LoVo (cell line): ENCODE measurements at regions not wholly inside any gene's neighbourhood (a gene's known extent, or its start where the extent isn't known, plus 50 kb on each side); places are given as distances from the start of the nearest gene placed in this dataset.

ENCODE experiments used
- DNase-seq: peaks from one replicate; pipeline ENCODE4 v3.0.0-alpha.2; 2016; ENCODE audit warnings: low spot score

DNA sequence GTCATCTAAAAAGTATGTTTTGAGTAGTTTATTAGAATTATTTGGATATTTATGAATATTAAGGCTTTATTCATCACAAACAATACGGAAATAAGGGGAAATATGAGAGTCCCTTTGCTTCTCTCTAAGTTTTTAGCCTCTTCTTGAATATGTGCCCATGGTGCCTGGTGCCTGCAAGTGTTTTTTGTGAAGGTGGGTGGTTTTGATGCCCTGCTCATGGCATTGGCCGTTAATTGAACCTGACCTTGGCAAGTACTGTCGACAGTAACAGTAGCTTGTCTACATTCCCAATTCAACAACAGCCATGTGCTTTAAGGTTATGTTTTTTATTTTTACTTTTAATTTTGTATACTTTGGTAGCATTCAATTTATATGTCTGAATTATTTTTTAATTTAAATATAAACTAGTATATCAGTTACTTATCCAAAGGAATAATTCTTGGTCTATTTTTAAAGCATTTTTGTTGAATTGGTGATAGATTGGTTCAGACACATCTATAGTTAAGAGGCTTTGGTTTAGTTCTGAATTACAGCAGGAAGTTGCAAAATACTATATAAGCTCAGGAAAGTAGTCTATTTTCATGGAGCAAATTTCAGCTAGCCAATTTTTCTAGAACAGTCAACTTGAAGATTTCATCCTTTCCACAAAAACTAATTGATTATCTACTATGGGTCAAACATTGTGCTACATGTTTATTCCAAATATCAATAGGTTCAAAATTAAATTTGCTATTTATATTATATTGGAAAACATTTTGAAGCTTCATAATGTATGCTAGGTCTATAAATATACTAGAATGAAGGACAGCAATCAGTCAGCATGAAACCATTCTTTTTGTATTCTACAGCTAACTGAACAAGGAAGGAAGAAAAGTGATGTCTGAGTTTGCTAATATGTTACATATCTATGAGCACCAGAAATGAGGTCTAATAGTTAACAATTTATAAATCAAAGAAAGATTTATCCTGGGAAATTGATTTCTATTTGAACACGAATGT, 184.4 kb downstream of the MRPL39 start:
- DNase-seq = no peak

DNA sequence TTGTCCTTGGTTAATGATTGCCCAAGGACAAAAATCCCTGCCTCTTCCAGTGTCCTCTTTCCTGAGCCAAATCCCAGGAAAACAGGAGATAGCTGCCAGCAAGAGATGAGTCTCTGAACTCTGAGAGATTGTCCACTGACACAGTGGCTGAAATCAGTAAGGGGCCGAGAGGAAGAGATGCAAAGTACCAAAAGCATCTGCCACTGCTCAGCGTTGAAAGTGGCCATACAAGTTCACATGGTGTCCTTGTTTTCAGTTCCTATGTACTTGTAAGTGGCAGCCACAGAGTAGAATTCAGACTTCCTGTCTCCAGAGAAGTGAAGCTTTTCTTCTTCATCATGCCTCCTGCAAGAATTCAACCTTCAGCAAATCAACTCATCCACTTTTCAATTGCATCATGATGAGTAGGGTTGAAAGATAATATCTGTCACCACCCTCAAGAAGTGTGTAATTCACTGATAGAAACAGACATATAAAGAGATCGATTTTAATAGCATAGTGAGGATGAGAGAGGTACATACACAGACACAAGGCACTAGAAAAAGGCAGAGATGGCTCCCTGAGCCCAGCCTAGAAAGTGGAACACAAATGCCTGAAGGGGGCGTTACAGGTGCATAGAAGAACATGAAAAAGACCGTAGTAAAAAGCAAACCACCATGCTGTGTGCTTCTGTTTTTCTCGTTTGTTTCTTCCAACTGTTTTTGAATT, 185.8 kb downstream of the MRPL39 start:
- peak; percentile 2 for DNase-seq

DNA sequence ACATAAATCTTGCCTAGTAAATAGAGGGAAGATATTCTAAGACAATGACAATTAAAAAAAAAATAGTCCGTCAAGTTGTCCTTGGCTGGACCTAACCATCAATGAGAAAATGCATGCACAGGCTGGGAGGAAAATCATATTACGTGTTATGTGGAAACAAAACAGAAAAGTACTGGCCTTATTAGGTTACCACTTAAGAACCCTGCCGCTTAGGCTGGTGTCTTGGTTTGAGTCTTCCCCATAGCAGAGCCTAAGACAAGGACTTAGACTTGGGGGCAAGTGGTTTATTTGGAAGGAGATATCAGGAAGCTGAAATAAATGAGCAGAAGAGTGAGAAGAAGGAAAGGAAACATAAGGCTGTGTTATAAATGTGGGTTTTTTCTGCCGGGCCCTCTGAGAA, 186.4 kb downstream of the MRPL39 start:
- DNase-seq = no peak

DNA sequence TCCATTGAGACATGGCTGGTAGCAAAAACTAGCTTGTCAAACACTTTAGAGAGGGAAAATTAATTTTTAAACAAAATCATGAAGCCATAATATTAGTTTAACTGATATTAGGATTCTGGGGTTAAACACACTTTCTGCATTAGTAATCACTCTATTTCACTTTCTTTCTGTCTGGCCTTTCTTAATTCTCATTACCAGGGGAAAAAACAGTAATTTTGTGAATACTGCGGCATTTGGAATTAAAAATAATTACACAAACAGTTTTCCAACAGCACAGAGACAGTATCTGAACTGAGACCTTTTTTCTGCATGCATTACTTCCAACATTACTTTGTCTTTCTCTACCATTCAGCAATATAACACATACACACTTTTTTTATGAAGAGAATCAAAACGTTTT, 190.6 kb downstream of the MRPL39 start:
- DNase-seq = no peak

DNA sequence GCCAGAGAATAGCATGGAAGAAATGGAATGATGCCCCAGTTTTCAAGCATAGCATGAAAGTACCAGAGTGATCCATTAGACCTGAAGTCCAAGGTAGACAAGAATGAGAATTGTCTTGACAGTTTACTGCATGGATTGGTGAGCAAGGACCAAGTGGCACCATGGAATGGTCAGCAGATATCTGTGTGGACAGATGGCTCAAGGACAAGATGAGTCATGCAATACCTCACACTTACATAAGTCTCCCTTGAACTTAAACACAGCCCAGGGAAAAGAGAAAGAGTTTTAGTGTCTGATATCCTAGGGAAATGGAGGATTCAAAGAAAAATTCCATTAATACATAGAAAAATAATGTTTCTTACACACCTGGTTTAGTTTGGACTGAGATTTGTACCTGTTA, 195.2 kb downstream of the MRPL39 start:
- DNase-seq = no peak

DNA sequence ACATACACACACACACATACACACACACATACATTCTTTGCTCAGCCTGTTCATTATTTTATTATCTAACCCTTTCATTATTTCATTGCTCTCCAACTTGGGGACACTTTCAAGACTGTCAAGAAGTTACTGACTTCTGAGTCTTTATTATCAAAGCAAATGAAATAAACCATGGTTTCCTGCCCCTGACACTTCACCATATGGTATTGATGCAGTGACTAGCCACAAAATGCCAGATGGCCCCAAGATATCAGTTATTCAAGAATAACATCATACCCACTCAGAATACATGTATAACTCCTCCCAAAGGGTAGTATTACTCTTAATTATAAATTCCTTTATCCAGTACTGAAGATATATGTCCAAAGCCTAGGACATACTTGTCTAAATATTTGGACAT, 197.3 kb downstream of the MRPL39 start:
- DNase-seq = no peak

DNA sequence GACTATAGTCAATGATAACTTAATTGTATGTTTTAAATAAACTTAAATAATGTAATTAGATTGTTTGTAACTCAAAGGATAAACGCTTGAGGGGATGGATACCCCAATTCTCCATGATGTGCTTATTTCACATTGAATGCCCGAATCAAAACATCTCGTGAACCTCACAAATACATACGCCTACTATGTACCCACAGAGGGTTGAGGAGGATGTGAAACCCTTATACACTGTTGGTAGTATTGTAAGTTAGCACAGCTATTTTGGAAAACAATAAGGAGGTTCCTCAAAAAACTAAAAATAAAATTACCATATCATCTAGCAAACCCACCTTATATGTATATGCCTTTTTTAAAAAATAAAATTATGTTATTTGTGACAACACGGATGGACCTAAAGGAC, 198.6 kb downstream of the MRPL39 start:
- DNase-seq = no peak

DNA sequence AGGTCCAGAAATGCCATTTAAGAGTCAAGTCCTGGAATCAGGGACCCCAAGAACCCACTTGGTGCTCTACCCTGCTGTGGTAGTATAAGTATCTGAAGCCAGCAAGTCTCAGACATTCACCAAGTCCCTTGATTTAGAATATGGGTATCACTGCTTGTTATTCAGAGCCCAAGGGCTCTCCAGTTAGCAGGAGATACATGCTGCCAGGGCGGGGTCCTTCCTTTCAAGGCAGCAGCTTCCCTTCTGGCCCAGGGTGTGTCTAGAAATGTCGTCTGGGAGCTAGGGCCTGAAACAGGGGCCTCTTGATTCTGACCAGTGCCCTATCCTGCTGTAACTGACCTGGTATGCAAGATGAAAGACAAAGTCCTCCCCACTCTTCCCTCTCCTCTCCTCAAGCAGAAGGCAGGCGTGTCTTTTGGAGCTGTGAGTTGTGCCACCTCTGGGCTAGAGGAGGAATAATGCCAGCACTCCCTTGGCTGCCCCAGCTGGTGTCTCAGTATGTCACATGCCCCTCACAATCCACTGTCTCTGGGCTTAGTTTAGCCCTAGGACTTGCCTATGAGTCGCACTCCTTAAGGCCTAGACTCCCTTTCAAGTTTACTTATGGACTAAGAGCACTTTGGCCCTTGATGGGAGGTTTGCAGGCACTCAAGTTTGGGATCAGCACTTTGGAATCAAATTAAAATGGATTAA, 200.2 kb downstream of the MRPL39 start:
- no peak for DNase-seq

DNA sequence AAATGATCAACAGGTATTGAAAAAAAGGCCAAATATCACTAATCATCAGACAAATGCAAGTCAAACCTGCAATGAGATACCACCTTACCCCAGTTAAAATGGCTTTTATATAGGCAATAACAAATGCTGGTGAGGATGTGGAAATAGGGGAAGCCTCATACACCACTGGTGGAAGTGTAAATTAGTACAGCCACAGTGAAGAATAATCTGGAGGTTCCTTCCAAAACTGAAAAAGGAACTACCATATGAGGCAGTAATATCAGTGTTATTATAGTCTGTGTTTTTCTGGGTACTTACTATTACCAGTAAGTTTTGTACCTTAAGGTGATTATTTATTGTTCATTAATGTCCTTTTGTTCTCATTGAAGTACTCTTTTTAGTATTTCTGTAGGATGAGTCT, 201.3 kb downstream of the MRPL39 start:
- no peak for DNase-seq

DNA sequence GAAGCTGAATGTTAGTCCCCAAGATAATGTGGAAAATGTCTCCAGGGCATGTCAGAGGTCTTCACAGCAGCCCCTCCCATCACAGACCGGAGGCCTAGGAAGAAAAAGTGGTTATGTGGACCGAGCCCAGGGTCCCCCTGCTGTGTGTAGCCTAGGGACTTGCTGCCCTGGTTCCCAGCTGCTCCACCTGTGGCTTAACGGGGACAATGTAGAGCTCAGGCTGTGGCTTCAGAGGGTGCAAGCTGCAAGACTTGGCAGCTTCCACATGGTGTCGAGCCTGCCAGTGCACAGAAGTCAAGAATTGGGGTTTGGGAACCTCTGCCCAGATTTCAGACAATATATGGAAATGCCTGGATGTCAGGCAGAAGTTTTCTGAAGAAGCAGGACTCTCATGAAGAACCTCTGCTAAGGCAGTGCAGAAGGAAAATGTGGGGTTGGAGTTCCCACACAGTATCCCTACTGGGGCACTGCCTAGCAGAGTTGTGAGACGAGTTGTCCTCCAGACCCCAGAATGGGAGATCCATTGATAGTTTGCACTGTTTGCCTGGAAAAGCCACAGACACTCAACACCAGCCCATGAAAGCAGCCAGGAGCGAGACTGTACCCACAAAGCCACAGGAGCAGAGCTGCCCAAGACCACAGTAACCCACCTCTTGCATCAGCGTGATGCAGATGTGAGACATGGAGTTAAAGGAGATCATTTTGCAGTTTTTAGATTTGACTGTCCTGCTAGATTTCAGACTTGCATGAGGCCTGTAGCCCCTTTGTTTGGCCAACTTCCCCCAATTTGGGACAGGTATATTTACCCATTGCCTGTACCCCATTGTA, 204.9 kb downstream of the MRPL39 start:
- DNase-seq = no peak

DNA sequence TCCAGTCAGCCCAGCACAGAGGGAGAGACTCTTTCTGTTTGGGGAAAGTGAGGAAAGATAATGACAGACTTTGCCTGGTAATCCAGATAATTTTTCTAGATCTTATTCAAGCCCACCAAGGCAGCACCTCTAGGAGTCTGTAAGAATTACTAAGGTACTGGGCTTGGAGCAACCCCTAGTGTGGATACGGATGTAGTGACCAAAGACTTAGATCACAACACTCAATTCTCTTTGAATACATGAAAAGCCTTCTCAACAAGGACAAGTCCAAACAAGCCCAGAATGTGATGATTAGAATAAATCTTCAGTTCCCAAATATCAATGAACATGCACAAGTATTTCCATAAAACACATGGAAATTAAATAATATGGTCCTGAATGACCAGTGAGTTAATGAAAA, 206.9 kb downstream of the MRPL39 start:
- DNase-seq = no peak

DNA sequence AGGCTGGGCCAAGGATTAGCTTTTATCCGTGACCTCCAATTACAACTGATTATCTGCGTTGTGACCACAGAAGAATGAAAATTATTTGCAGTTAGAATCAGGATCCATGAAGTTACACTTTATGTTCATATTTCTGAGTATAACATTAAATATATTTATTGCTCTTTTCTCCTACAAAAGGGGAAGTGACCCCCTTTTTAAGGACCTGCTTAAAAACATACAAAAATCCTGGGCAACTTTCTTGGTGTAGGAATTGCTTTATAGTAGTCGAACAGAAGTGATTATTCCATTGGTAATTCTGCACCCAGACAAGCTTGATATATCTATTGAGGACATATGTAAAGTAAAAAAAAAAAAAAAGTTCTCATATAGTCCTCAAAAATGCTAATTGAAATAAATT, 208.7 kb downstream of the MRPL39 start:
- DNase-seq = no peak

DNA sequence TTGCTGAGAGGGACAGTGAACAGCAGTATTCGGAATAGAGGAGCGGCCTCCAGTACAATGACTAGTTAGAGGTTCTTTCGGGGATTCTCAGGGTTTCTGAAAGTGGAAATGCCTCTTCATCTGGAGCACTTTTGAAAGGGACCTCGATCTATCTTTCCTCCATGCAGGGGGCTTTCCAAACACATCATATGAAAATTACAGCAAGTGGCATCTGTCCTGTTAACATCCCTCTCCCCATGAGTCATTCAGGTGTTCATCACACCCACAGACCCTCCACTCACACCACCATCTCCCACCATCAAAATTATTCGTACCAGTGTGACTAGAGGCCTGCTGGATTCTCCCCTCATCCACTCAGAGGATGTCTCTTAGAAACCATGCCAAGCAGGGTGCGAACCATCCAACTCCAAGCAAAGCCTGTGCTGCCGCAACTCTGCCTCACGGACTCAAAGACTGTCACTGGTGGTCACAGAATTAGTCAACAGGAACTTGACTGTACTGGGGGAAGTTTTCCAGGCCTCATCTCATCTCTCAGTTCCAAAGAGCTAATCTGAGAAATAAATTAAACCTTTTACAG, 211.1 kb downstream of the MRPL39 start:
- no peak for DNase-seq

DNA sequence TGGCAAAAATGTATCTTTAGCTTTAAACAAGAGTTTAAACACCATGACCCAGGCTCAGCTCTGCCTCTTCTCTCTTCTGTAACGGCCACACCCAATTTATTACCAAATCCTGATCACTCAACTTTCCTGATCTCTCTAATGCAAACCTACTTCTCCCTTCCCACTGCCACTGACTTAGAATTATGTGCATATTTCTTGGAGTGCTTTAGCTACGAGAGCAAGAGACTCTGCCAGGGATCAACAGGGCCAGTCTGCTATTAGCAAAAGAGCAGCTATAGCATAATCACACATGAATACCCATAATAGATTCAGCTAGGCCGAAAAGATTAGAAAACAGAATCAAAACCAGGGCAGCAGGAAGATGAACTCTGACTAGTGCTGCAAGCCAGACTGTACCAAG, 215.5 kb downstream of the MRPL39 start:
- no peak for DNase-seq

DNA sequence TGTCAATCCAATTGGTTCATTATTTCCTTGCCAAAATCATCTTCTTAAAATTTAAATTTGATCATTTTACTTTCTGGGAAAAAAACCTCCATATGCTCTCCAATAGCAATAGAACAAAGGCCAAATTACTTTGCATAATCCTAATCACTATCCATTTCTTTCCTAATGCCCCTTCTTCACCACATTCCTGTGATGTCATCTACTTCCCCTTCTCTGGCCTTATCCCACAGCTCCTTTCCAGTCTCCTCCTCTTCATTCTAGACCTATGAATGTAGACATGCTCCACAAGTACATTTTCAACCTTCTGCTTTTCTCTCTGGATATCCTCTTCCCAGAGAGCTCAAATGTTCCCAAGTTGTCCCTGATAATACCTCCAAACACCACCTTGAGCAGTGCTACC, 216.6 kb downstream of the MRPL39 start:
- no peak for DNase-seq

DNA sequence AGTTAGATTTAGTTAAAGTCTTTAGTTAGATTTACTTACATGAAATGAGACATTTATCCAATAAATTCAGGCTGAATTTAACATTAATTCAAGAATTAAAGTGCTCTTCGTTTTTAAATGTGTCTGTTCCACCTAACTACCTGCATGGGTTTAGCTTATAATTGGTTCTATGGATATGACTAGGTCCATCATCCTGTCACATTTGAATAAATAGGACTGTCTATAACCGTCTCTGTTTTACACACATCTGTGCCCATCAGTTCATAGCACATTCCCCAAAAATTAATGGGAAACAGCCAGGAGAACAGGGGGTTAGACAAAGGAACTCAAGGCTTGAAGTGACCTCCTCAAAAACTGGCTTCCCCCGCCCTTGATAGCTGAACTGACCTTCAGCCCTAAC, 219.6 kb downstream of the MRPL39 start:
- DNase-seq = no peak

DNA sequence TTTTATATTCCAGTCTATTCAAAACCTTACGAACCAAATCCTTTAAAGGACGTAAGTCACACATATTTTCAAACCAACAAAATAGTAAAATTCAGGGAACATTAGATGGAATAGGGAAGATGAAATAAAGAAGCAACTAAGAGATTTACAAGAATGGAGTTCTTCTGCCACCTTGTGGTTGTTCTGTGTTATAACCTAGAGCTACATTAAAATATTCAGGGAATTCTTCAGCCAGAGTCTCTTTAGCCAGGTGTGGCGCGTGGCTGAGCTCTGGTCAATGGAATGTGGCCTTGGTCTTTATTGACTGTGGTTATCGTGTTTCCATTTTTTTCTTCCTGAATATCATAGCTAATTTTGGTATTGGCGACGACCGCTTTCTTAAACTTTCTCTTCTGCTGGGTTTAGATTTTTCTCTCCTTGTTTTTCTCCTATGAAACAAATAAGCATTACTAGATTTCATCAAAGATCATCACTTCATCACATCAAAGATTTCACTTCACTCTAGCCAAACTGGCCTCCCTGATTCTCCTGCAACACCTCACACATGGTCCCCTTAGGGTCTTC, 221.3 kb downstream of the MRPL39 start:
- peak; percentile 62 for DNase-seq

DNA sequence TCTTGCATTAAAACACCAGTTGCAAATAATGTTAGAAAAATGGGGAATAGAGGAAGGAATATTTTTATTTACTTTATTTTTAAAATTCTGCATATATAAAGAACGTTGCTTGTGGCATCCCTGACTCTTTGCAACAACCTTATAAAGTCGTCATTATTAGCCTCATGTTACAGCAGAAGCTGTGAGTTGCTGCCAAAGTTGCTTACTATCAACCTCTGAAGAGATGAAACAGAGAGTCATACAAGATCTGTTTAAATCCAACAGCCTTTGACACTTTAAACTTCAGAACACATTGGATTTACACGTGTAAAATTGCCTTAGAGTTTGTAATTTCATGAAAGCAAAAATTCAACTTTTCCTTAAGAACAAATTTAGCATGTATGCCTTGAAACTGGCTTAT, 221.9 kb downstream of the MRPL39 start:
- no peak for DNase-seq

DNA sequence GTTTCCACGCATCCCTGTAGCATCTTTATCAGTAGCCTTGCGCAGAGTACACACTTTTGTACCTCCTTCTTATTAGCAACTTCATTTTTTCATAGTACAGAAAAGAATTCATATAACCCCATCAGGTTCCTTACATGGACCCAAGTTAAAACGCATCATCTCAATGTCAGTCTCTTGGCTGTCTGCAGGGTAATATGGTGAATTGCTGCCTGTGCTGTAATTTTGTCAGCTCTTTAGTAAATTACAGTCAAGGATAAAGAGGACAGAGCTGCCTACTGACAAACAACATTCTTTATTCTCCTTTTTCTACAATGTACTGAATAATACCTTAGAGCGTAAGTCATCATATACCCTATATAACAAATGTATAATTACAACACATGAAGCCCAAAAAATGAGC, 222.5 kb downstream of the MRPL39 start:
- DNase-seq = no peak

DNA sequence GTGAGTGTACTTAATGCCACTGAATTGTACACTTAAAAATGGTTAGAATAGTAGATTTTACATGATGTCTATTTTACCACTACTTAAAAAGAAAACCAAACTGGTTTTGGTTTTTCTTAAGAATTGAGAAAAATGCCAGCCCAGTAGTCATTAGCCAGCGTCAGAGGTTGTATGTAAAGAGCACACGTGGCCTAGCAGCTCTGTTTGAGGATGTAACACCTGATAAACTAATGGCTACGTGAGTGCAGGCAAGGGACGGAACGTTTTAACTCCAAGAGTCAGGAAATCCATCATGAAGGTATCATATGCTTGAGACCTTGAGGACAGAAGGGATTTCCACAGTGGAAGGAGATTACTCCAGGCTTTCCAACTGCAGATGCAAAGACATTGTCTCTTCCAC, 223.7 kb downstream of the MRPL39 start:
- no peak for DNase-seq

DNA sequence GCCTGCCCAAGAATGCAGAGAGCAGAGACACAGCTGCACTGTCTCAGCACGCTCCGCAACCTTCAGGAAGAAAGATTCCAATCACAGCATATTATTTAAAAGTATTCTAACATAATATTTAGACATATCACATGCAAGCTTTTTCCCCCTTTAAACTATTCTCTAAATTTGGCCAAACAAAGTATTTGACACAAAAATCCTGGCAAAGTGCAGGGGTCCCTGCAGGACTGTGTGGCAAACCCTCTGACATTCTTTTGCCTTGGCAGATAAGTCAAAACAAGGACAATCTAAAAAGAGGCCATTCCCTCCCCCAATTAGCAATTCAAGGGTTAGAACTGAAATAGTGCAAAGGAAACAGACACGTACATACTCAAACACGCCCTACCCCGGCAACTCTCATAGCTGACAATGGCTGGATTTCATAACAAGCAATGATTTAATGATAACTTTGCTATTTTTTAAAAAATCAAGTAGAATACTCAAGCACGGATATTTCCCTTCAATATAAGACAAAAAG, 225.3 kb downstream of the MRPL39 start:
- DNase-seq = no peak
